PC-9 (cell line): ENCODE measurements at regions not wholly inside any gene's neighbourhood (a gene's known extent, or its start where the extent isn't known, plus 50 kb on each side); places are given as distances from the start of the nearest gene placed in this dataset.

Experiments used
- BruUV-seq: library from RNA; stranded (reverse); fragments of 400-500 nt; replicated peaks from 2 replicates; lab custom pipeline; 2021; lab: Mats Ljungman, UMichigan
- CTCF ChIA-PET: fragments of 300-600 bp; sonication (Branson Sonifier 250); formaldehyde crosslinking; loops from one replicate; lab custom pipeline; 2022; ENCODE audit warnings: antibody characterized with exemption; lab: Charles Lee
- POLR2A ChIA-PET: fragments of 300-600 bp; sonication (Branson Sonifier 250); formaldehyde crosslinking; loops from one replicate; lab custom pipeline; 2022; ENCODE audit warnings: antibody characterized with exemption; ENCODE audit not compliant: unreplicated experiment; lab: Charles Lee
- DNase-seq, 2 experiments: peaks; one replicate each; pipeline versions ENCODE4 v3.0.0 to v3.0.0-alpha.2; 2015 to 2022; ENCODE audit warnings: mixed read lengths in 1 of 2
- H2AFZ ChIP-seq: fragments of 200-600 bp; sonication (generic); 2 replicates; pipeline ENCODE4 v1.8.1; 2017; ENCODE audit warnings: antibody characterized with exemption
- H3F3A ChIP-seq: fragments of 200-600 bp; sonication (generic); 2 replicates; pipeline ENCODE4 v1.8.1; 2017; ENCODE audit warnings: antibody characterized with exemption, mild to moderate bottlenecking, low read depth; ENCODE audit not compliant: insufficient read depth
- H3K27ac ChIP-seq: fragments of 200-600 bp; sonication (generic); 2 replicates; pipeline ENCODE4 v1.6.1; 2016; ENCODE audit warnings: mixed run types
- H3K27me3 ChIP-seq: fragments of 200-600 bp; sonication (generic); 2 replicates; pipeline ENCODE4 v1.6.1; 2016; ENCODE audit warnings: low read depth, mixed run types; ENCODE audit not compliant: insufficient read depth
- H3K36me3 ChIP-seq: fragments of 200-600 bp; sonication (generic); 2 replicates; pipeline ENCODE4 v1.6.1; 2016; ENCODE audit warnings: low read depth, mixed run types
- H3K4me1 ChIP-seq: fragments of 200-600 bp; sonication (generic); replicated peaks from 2 replicates; pipeline ENCODE4 v1.6.1; 2016; ENCODE audit warnings: mixed run types; ENCODE audit not compliant: insufficient read depth
- H3K4me2 ChIP-seq: fragments of 200-600 bp; sonication (generic); 2 replicates; pipeline ENCODE4 v1.6.1; 2017; ENCODE audit warnings: mixed run types
- H3K4me3 ChIP-seq: fragments of 200-600 bp; sonication (generic); 2 replicates; pipeline ENCODE4 v1.6.1; 2016; ENCODE audit warnings: mixed run types
- H3K79me2 ChIP-seq: fragments of 200-600 bp; sonication (generic); 2 replicates; pipeline ENCODE4 v1.6.1; 2017; ENCODE audit warnings: low read depth, mixed run types
- H3K9me2 ChIP-seq: fragments of 200-600 bp; sonication (generic); 2 replicates; pipeline ENCODE4 v1.8.1; 2017; ENCODE audit warnings: mild to moderate bottlenecking; ENCODE audit not compliant: insufficient read depth
- H3K9me3 ChIP-seq: fragments of 200-600 bp; sonication (generic); 2 replicates; pipeline ENCODE4 v1.8.1; 2016; ENCODE audit warnings: low read depth; ENCODE audit not compliant: insufficient read depth
- H4K20me1 ChIP-seq: fragments of 200-600 bp; sonication (generic); 2 replicates; pipeline ENCODE4 v1.8.1; 2017; ENCODE audit not compliant: insufficient read depth
- EZH2 ChIP-seq: fragments of 200-600 bp; sonication (generic); IDR thresholded peaks from 2 replicates; pipeline ENCODE4 v1.8.0; 2017; ENCODE audit warnings: antibody characterized with exemption, low read depth
- intact Hi-C: fragments of 100-400 bp; cut with micrococcal nuclease; formaldehyde crosslinking; loops from one replicate; pipeline ENCODE4 v1.10.0; 2022; ENCODE audit not compliant: unreplicated experiment
- TF ChIP-seq, protein P1 (sequence below): fragments of 200-600 bp; sonication (generic); conservative IDR thresholded peaks from 2 replicates; pipeline ENCODE4 v1.6.1; 2017; ENCODE audit warnings: mixed run types, antibody characterized with exemption, mild to moderate bottlenecking, moderate library complexity

DNA sequence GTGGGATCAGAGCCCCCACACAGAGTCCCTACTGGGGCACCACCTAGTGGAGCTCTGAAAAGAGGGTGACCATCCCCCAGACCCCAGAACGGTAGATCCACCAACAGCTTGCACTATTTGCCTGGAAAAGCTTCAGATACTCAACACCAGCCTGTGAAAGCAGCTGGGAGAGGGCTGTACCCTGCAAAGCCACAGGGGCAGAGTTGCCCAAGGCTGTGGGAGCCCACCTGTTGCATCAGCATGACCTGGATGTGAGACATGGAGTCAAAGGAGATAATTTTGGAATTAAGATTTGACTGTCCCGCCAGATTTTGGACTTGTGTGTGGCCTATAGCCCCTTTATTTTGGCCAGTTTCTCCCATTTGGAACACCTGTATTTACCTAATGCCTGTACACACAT is 260.4 kb downstream of the TBX18 start:
- ChIA-PET CTCF (no interaction called here), POLR2A (no interaction called here)
- Histone ChIP-seq H3K9me3 (no peaks in the 10 kb centered on the region), H3K4me3 (no peak overlapping the region), H3K36me3 (no peaks in the 10 kb centered on the region), H2AFZ (no peak overlapping the region), H3F3A (no peaks in the 10 kb centered on the region), H3K4me2 (no peak overlapping the region), H3K27me3 (no peaks in the 10 kb centered on the region), H3K27ac (no peak overlapping the region), H4K20me1 (no peaks in the 10 kb centered on the region), H3K79me2 (no peaks in the 10 kb centered on the region), H3K9me2 (no peaks in the 10 kb centered on the region), H3K4me1 (no peaks in the 10 kb centered on the region)
- TF ChIP-seq, protein P1, sequence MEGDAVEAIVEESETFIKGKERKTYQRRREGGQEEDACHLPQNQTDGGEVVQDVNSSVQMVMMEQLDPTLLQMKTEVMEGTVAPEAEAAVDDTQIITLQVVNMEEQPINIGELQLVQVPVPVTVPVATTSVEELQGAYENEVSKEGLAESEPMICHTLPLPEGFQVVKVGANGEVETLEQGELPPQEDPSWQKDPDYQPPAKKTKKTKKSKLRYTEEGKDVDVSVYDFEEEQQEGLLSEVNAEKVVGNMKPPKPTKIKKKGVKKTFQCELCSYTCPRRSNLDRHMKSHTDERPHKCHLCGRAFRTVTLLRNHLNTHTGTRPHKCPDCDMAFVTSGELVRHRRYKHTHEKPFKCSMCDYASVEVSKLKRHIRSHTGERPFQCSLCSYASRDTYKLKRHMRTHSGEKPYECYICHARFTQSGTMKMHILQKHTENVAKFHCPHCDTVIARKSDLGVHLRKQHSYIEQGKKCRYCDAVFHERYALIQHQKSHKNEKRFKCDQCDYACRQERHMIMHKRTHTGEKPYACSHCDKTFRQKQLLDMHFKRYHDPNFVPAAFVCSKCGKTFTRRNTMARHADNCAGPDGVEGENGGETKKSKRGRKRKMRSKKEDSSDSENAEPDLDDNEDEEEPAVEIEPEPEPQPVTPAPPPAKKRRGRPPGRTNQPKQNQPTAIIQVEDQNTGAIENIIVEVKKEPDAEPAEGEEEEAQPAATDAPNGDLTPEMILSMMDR, result no peak
- TF ChIP-seq EZH2, result no peak
- no TSS peak for BruUV-seq
- DNase-seq, result no peak
- intact Hi-C loops, result no loop called here

DNA sequence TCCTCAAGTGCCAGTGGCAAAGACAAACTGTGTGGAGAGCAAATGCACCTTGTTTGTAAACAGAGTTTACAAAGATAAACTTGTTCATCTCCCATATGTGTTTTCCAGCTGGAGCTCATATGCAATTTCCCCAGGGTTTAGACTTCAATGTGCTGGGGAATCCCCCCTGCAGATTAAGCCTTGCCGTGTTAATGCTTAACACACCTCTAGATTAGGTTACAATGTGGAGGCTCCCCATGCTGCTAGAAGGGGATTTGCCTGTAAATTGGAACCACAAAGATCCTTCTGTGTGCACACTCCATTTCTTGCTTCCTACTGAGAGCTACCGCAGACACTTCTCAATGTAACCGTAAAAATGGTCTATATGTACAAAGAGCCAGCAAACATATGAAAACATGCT is 263.1 kb downstream of the TBX18 start:
- ChIA-PET CTCF (no interaction called here), POLR2A (no interaction called here)
- H3K4me2 ChIP-seq, result no peak overlapping the region
- H2AFZ ChIP-seq, result no peak overlapping the region
- no peaks in the 10 kb centered on the region for H3F3A ChIP-seq
- no peak overlapping the region for H3K4me3 ChIP-seq
- no peaks in the 10 kb centered on the region for H3K79me2 ChIP-seq
- H3K9me3 ChIP-seq, result no peaks in the 10 kb centered on the region
- intact Hi-C loops, result no loop called here
- TF ChIP-seq EZH2, result no peak
- TF ChIP-seq, protein P1, result no peak
- no peaks in the 10 kb centered on the region for H3K27me3 ChIP-seq
- H4K20me1 ChIP-seq, result no peaks in the 10 kb centered on the region
- no peaks in the 10 kb centered on the region for H3K36me3 ChIP-seq
- no peaks in the 10 kb centered on the region for H3K9me2 ChIP-seq
- no peak for DNase-seq
- H3K4me1 ChIP-seq, result no peaks in the 10 kb centered on the region
- H3K27ac ChIP-seq, result no peak overlapping the region
- BruUV-seq, result no TSS peak

DNA sequence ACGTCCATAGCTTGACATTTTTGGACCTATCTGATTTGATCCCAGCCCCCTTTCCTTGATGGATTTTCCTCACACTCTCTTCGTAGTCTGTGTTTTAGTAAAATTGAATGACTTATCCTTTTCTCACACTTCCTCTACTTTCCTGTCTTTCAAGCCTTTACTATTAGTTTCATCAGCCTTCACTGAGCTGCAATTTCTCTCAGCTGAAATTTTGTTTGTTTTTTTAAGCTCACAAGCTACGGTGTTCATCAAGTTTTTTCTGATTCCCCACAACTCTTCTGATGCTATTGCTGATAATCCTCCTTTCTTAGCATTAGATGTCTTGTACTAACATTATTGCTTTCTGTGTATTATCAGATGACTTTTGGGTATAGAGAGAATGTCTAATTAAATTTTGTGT is 263.7 kb downstream of the TBX18 start:
- DNase-seq, result no peak
- no peaks in the 10 kb centered on the region for H3K27me3 ChIP-seq
- no peaks in the 10 kb centered on the region for H3K9me2 ChIP-seq
- no peak overlapping the region for H3K4me3 ChIP-seq
- BruUV-seq, result no TSS peak
- H3K4me2 ChIP-seq, result no peak overlapping the region
- H3K9me3 ChIP-seq, result no peaks in the 10 kb centered on the region
- H2AFZ ChIP-seq, result no peak overlapping the region
- CTCF ChIA-PET, result no interaction called here
- H3K79me2 ChIP-seq, result no peaks in the 10 kb centered on the region
- no peaks in the 10 kb centered on the region for H3F3A ChIP-seq
- H3K36me3 ChIP-seq, result no peaks in the 10 kb centered on the region
- POLR2A ChIA-PET, result no interaction called here
- no peak for TF ChIP-seq EZH2
- TF ChIP-seq, protein P1, result no peak
- H3K4me1 ChIP-seq, result no peaks in the 10 kb centered on the region
- no peaks in the 10 kb centered on the region for H4K20me1 ChIP-seq
- no peak overlapping the region for H3K27ac ChIP-seq
- intact Hi-C loops, result no loop called here
